NCI-H1092 treated with DMSO at 0.1 percent for 48 hours (cell line): ENCODE measurements at regions not wholly inside any gene's neighbourhood (a gene's known extent, or its start where the extent isn't known, plus 50 kb on each side); places are given as distances from the start of the nearest gene placed in this dataset.
A peak's percentile ranks its signal among the peaks of the same experiment; 100 is the strongest.
"Not testable (repeated sequence)": the region's sequence is repeated elsewhere in the genome, so short reads cannot be mapped to it uniquely, and the experiment has no call there.

Experiments used
- DNase-seq: peaks from one replicate; lab custom pipeline; 2025; lab: John Stamatoyannopoulos, UW

DNA sequence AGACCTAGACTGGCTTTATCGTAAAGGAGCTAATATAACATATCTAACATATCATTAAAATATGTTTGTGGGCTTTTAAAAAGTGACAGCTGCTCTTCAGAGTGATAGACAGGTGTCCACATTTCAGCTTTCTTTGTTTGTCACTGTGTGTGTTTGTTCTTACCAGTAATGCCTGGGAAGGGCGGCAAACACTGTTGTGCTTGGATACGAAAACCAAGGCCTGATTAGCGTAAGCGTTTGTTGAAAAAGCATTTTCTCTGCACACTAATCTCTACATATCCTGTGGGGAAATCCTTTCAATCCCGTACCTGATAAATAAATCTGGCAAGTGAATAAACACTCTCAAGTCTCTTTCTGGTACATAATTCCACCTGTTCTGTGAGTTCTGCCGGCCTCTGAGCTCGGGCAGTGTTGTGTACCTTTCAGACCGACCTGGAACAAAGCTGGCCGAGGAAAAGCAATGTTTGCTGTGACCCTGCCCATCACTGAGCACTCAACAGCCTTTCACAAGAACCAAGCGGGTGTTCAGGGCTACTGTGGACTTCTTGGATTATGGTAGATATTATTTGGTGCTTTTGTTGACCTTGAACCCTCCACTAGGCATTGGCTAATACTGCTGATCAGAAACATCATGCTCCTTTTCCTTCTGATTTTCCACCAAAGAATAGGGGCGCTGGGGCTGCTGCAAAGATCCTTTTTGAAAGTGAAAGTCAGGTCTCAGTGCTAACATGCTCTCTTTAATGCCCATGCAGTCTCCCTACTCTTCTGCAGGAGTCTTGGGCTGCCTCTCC lies 100.4 kb downstream of the CD83 start:
- peak; percentile 59 for DNase-seq

- no peak for DNase-seq
Observed at GRCh38 chr6:14218519-14218800, 100.9 kb downstream of the CD83 start.

DNA sequence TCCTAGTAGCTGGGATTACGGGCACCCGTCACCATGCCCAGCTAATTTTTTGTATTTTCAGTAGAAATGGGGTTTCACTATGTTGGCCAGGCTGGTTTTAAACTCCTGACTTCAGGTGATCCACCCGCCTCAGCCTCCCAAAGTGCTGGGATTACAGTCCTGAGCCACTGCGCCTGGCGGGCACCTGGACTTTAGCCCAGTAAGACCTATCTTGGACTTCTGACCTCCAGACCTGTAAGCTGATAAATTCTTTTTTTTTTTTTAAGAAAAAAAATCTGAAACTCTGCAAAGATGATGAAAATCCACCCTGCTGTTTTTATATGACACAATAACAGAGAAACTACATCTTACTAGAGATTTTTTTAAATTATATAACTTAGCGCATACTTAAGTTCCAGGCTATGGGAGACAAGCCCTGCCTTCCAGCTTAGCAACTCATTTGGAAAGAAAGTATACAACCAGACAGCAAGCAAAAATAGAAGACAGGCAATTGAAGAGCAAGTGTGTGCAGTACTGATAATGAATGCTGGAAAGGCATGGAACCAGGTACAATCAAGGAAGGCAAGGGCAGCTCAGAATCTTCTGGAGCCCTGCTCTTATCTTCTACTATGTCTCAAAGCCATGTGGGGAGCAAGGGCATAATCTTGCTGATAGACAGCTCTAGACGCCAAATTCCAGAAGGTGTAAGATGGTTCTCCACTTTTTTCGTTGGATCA lies 104.2 kb downstream of the CD83 start:
- no peak for DNase-seq

DNA sequence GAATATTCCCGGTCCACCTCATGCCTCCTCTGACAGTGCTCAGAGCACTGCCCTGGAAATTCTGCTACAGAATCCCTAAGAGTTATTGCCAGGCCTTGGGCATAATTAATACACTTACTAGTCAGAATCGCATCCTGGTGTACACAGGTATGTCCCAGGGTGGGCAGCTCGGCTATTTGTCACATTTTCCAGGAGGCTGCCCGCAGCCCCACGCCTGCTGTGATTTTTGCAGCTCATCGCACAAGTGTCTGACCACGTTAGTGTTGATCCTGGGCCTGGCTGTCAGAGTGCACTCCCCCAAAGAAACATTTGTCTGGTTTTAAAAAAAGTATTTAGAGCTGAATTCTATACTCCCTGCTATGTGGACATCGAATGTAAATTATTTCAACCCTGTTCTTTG lies 105.4 kb downstream of the CD83 start:
- no peak for DNase-seq

DNA sequence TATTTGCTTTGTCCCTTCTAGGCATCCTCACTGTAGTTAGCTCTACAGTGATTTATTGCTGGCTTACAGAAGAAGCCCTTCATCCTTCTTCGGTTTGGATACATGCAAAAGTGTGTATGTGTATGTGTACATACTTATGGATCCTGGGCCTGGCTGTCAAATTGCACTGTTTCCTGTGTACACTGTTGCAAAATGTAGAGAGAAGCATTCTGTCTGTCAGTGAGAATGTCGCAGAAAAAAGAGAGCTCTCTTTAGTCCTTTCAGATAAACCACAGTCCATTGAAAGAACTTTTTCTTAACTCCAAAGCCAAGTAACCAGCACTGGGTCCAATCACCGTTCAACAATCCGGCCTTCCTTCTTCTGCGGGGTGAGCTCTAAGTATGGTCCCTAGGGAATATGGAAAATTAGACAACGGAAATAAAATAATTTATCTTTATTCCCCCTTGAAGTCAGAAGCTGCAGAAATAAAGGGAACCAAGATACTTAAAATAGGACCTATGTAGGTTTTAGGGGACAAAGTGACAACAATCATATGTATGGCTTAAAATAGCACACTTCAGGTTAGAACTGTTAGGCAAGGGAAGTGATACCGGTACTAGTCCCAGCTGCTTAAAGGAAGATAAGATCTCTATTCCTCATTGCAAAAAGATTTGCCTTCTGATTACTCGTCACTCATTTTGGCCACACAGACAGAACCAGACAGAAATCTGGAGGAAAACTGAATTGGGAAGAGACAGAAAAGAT lies 107.0 kb downstream of the CD83 start:
- no peak for DNase-seq

DNA sequence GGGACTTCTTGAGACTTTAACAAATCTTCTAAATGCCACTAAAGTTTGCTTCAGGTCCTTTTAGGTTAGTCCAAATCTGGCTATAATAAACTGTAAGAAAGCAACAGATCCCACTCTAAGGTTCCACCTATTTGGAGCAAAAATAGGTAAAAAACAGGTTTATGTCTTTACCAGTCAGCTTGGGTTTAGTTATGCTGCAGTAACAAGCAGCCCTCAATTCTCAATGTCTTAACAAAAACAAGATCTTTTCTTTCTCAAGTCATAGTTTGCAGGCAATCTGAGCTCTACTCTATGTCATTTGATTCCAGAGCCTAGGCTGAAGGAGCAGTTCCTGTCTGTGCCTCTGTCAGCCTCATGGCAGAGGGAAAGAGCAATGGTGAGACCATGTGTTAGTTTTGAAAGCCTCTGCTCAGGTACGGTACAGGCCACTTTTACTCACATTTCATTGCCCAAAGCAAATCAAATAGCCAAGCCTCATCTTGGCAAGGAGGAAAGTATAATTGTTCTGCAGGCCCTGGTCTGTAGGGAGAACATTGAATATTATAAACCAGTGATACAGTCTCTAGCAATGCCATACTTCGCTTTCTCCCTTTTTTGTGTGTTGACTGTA lies 108.6 kb downstream of the CD83 start:
- DNase-seq, result no peak

DNA sequence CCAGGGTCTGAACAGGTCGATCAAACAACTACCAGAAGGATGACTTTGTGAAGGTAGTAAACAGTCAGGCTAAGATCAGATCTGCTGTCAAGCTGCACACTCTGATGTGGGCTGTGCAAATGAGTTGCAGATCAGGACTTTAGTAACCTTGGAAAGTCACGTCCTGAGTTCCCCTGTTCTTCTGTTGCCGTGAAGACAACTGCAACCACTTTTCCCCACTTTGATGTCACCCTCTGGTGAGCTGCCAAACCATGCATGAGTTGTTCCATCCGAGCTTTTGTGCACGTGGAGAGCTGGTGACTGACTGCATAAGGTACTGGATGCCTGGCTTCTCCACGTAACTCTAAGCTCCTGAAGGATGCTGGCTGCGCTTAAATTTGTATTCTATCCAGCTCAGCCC lies 111.0 kb downstream of the CD83 start:
- DNase-seq, result no peak

GRCh38 chr6:14231071-14231483 lies 113.5 kb downstream of the CD83 start:
- no peak for DNase-seq

DNA sequence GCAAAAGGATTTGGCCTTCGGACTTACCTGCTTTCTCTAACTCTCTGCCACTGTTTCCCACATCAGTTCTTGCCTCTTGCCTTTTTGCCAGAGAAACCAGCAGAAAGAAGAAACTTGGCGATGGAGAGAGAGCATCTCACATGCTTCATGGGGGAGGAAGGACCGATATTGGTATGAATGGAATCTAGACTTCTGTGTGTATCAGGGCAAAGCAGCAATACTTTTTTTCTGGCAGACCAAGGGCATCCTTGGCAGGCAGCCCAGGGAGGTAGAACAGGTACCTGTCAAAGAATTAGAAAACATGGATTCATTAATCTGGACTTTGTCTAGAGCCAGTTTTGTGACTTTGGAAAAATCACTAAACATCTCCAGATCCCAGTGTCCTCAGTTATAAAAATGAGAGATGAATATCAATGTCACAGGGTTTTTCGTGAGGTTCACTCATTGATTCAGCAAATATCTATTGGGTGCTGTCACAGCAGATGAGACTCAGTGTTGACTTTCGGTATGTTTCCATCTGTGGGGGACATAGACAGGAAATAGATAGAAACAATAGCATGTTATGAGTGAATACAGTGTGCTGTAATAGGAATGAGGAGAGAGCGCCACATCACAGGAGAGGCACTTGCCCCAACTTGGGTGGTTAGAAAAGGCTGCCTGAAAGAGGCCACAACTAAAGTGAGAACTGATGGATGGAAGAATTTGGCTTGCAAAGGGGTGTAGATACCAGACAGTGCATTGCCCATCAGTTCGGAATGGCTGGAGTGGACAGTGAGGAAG lies 114.1 kb downstream of the CD83 start:
- DNase-seq, result no peak

DNA sequence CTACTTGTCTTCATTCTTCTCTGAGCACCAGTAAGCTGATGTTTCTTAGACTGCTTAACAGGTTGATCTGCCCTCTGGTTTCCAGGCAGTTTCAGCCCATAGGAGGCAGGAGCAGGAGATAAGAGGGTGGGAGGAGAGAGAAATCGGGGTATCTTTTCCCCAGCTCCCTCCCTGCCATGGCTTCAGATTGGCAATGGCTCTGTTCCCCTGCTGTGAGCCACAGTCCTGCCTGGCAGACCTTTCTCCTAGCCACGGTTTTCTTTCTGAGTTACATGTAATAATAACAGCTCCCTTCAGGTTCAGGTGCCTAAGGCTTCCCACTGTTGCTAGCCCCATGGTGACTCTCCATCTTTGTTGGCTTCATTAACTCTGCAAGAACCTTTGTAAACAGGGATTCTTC lies 115.3 kb downstream of the CD83 start:
- DNase-seq, result no peak

GRCh38 chr6:14235653-14236356 lies 118.2 kb downstream of the CD83 start:
- DNase-seq, result no peak

DNA sequence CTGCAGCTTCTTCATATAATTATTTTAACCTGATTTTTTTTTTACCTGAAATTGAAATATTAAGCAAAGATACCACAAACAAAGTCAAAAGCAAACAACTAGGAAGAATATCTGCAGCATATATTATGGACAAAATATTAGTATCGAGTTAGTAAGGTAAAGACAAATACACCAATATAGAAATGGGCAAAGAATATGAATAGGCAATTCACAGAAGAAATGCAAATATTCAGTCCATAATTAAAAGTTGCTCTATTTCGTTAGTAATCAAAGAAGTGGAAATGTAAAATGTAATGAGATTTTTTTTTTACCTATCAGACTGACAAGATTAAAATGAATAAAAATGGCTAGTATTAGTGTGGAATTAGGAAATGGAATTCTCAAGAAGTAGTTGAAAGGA lies 121.5 kb downstream of the CD83 start:
- DNase-seq, result no peak

DNA sequence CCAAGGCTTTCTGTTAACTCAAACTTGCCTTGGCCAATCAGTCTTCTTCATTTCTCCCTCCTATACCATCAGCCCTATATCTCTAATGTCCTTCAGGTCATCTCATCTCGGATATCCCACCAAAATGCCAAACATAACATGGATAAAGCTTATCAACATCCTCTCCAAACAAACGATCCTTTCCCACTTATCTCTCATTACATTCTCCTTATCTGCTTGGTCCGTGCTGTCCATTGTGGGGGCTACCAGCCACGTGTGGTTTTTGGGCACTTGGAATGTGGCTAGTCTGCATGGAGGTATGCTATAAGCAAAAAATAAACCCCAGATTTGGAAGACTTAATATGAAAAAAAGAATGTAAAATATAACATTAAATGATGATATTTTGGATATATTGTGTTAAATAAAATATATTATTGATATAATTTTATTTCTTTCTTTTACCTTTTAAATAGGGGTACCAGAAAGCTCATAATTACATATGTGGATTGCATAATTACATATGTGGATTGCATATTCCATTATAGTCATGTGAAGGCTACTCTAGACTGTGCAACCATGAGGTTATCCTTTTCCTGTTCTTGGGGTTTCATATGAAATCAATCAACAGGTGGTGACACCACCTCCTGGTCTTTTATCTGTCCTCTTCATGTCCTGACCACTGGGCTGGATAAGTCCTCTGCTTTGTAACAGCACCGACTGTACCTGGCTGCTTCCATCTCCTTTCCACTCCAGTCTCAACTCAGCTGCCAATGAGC lies 123.0 kb downstream of the CD83 start:
- no peak for DNase-seq

- no peak for DNase-seq
Observed at GRCh38 chr6:14241255-14242070, 123.9 kb downstream of the CD83 start.

DNA sequence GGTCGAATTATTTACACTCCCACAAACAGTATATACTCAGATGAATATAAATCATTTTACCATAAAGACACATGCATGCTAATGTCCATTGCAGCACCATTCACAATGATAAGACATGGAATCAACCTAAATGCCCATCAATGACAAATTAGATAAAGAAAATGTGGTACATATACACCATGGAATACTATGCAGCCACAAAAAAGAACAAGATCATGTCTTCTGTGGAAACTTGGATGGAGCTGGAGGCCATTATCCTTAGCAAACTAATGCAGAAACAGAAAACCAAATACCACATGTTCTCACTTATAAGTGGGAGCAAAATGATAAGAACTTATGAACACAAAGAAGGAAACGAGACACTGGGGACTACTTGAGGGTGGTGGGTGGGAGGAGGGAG lies 125.3 kb downstream of the CD83 start:
- DNase-seq, result not testable (repeated sequence)

DNA sequence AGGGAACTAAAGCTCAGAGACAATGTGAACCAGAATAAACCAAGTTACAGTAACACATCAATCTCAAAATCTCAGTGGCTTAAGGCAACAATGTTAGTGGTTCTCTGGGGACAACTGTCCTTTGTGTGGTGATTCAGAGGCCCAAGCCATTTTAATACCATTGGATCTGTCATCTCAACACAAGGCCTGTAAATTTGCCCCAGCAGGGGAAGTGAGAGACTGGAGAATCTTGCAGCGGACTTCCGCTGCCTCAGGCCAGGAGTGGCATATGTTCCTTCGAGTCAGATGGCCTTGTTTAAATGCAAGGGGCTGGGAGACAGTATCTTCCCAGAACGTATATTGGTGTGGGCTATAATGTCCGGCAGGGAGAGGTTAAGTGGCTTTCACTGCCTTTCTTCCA lies 126.0 kb downstream of the CD83 start:
- no peak for DNase-seq

DNA sequence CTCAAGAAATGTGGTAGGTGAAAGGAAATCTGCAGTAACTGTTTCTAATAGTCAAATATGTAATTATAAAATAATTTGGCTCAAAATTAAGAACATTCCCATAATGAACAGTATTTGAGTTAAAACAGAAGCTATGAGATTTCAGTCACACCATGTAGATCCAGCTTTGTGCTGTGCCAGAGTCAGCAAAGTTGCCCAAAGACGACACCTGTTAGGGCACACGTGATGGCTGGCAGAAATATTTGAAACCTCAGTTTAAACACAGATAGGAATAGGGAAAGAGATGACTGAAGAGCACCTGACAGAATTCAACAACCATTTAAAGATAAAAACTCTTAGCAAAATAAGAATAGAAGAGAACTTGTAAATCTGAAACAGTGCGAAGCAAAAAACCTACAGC lies 129.3 kb downstream of the CD83 start:
- DNase-seq, result no peak

GRCh38 chr6:14250573-14250972 lies 133.0 kb downstream of the CD83 start:
- no peak for DNase-seq

DNA sequence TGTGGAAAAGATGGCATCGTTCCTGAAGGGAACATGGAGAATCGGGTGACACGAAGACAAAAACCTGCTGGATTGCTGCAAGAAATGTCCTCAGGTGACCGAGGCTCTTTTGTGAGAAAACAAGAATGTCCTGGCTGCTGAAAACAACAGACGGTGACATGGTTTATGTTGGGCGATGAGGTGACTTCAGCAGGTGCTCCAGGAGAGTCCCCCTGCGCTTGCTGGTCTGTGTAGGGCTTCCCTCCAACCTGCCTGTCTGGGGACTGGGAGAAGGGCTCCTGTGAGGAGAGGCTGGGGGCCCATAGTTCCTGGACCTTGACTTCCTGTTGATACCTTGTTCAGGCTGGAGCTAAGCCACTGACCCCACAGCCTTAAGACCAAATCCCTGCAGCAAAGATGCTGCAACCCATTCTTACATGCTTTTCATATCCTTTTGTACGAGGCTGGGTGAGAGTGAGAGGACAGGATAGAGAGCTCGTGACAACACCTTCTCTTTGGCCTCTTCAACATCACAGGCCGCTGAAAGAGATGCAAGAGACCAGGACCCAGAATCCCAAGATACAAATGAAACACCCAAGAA lies 134.8 kb downstream of the CD83 start:
- no peak for DNase-seq
